GM19043 (cell line): ENCODE measurements at regions not wholly inside any gene's neighbourhood (a gene's known extent, or its start where the extent isn't known, plus 50 kb on each side); places are given as distances from the start of the nearest gene placed in this dataset.
"Not testable (repeated sequence)": the region's sequence is repeated elsewhere in the genome, so short reads cannot be mapped to it uniquely, and the experiment has no call there.

Experiments
- ATAC-seq: cut with Tn5 transposase; IDR thresholded peaks from one replicate; pipeline ENCODE4 v1.9.1; 2021; ENCODE audit warnings: low read depth; ENCODE audit not compliant: unreplicated experiment

- ATAC-seq, result no peak
These were observed 946.9 kb downstream of the EPHA3 start for GRCh38 chr3:90054311-90054710.

GRCh38 chr3:90055666-90056065 lies 948.2 kb downstream of the EPHA3 start:
- no peak for ATAC-seq

GRCh38 chr3:90056281-90057032 lies 949.0 kb downstream of the EPHA3 start:
- ATAC-seq, result no peak

GRCh38 chr3:90062016-90062415 lies 954.6 kb downstream of the EPHA3 start:
- ATAC-seq, result no peak

- no peak for ATAC-seq
These were observed 955.3 kb downstream of the EPHA3 start for GRCh38 chr3:90062631-90063200.

- ATAC-seq, result no peak
These were observed 961.4 kb downstream of the EPHA3 start for GRCh38 chr3:90068783-90069182.

GRCh38 chr3:90069748-90070147 lies 962.3 kb downstream of the EPHA3 start:
- no peak for ATAC-seq

GRCh38 chr3:90076136-90076535 lies 968.7 kb downstream of the EPHA3 start:
- no peak for ATAC-seq

GRCh38 chr3:90080988-90081387 lies 973.6 kb downstream of the EPHA3 start:
- no peak for ATAC-seq

- ATAC-seq, result not testable (repeated sequence)
These were observed 978.9 kb downstream of the EPHA3 start for GRCh38 chr3:90086297-90086696.

- no peak for ATAC-seq
These were observed 980.3 kb downstream of the EPHA3 start for GRCh38 chr3:90087703-90088102.

- peak; percentile 77 for ATAC-seq
These were observed 984.1 kb downstream of the EPHA3 start for GRCh38 chr3:90091549-90091948.

- no peak for ATAC-seq
These were observed 985.6 kb downstream of the EPHA3 start for GRCh38 chr3:90092994-90093393.

GRCh38 chr3:90095811-90096210 lies 988.4 kb downstream of the EPHA3 start:
- ATAC-seq, result no peak

- ATAC-seq, result no peak
These were observed 992.1 kb downstream of the EPHA3 start for GRCh38 chr3:90099493-90099892.

- ATAC-seq, result no peak
These were observed 994.7 kb downstream of the EPHA3 start for GRCh38 chr3:90102146-90102545.

GRCh38 chr3:90121326-90121725 lies 1013.9 kb downstream of the EPHA3 start:
- ATAC-seq, result no peak

- ATAC-seq, result no peak
These were observed 1021.0 kb downstream of the EPHA3 start for GRCh38 chr3:90128391-90128790.

- no peak for ATAC-seq
These were observed 1022.3 kb downstream of the EPHA3 start for GRCh38 chr3:90129730-90130129.

GRCh38 chr3:90132197-90132596 lies 1024.8 kb downstream of the EPHA3 start:
- ATAC-seq, result no peak

GRCh38 chr3:90134090-90134489 lies 1026.7 kb downstream of the EPHA3 start:
- ATAC-seq, result no peak

- no peak for ATAC-seq
These were observed 1029.2 kb downstream of the EPHA3 start for GRCh38 chr3:90136456-90137191.
